GM12873 (cell line): ENCODE measurements at regions not wholly inside any gene's neighbourhood (a gene's known extent, or its start where the extent isn't known, plus 50 kb on each side); places are given as distances from the start of the nearest gene placed in this dataset.

ENCODE experiments used
- CTCF ChIP-seq: IDR thresholded peaks from 2 replicates; pipeline ENCODE4 v1.5.1; 2012; ENCODE audit warnings: low read depth, mild to moderate bottlenecking, moderate library complexity, low read length, control low read depth; ENCODE audit not compliant: insufficient read depth; ENCODE audit errors: missing control alignments

- TF ChIP-seq CTCF = no peak
Observed at GRCh38 chr13:81606074-81606473, 1265.1 kb upstream of the SPRY2 start.

- TF ChIP-seq CTCF = no peak
Observed at GRCh38 chr13:81602241-81602640, 1261.3 kb upstream of the SPRY2 start.

DNA sequence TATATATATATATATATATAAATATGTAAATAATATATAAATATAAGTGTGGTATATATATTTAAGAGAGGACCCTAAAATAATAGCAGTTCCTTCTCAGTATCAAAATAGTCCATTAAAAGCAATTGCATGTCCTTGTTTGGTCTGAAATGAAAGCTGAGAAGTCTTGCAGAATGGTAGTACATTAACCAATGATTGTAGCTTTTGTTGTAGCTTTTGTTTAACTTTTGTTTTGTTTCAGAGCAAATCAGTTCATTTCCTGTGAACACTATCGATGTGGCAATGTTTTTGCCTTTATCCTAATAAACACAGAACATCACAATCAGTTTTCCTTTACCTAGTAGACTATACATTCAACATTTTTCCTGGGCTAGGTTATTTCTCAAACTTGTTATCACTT, 1256.2 kb upstream of the SPRY2 start:
- no peak for TF ChIP-seq CTCF

DNA sequence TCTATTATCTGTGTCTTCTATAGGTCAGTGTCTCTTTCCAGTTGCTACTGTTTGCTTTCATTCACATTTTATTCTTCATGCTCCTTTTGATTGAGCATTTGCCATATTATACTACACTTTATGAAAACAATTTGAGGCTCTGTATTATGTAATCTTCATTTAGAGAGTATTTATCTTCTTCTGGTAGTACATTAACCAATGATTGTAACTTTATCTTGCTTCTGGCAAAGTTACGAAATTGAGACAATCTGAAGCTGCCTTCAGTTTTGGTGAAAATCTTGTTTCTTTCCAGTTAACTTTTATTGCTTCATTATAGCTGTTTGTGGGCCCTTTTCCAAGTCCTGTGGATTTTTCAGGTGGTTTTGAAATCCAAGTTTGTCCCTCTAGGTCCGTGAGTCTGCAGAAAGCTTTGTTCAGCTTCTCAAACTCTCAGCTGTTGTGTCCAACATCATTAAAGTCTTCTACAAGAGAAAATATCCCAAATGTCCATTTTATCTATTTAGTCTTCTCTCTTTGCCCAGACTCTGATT, 1255.4 kb upstream of the SPRY2 start:
- no peak for TF ChIP-seq CTCF

GRCh38 chr13:81591528-81592220, 1250.7 kb upstream of the SPRY2 start:
- TF ChIP-seq CTCF = no peak

- TF ChIP-seq CTCF = no peak
Observed at GRCh38 chr13:81582381-81582780, 1241.5 kb upstream of the SPRY2 start.

DNA sequence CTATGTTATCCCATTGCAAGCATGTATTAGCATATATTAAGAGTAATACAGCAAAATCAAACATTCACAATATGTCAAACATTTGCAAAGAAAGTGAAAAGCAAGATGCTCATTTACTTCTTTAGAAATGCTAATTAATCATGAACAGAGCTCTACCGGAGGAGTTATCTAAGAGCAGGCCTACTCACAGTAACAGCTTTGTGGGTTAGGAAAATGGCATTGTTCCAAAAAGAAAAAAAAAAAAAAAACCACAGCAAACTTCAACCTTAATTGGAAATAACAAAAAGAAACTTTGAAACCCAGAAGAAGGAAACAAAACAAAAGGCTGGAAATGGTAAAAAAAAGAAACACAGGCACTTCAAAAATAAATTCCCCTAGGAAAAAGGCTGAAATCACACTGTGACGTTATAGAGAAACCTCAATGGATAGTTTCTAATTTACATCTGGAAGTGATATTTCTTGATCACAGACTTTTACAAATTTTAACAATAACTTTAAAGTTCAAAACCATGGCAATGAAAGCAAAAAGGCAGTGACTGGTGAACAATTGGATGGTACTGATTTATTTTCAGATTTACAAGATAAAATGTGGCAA, 1236.8 kb upstream of the SPRY2 start:
- TF ChIP-seq CTCF = no peak
